ENCODE measurements at regions not wholly inside any gene's neighbourhood (a gene's known extent, or its start where the extent isn't known, plus 50 kb on each side); places are given as distances from the start of the nearest gene placed in this dataset.

GRCh38 chr6:133070410-133071043, 170.6 kb upstream of the EYA4 start:
- H3K4me2 ChIP-seq (ENCODE audit: insufficient read depth, insufficient read length, low read length), result no peak overlapping the region
- H2AFZ ChIP-seq (ENCODE audit: low read length), result no peak overlapping the region
- Mint-ChIP-seq H3K27me3 (ENCODE audit: low read depth) (no peaks in the 10 kb centered on the region), H3K4me3 (no peak overlapping the region), H3K9me3 (no peaks in the 10 kb centered on the region), H3K36me3 (ENCODE audit: insufficient read depth in 1 of 3, low read depth in 3 of 3) (no peaks in the 10 kb centered on the region), H3K4me1 (no peaks in the 10 kb centered on the region), H3K27ac (no peak overlapping the region)
- no peak overlapping the region for H3K56ac ChIP-seq (ENCODE audit: insufficient read length, low read depth, low read length)
- no peak overlapping the region for H4K8ac ChIP-seq (replicated peaks; ENCODE audit: insufficient read length, low read depth, low read length)
- H3K18ac ChIP-seq (ENCODE audit: insufficient read length, low read depth, low read length), result no peak overlapping the region
- H3K79me2 ChIP-seq (ENCODE audit: insufficient read depth, low read length), result no peaks in the 10 kb centered on the region
- H3K23me2 ChIP-seq (ENCODE audit: insufficient read length, low read depth, low read length, poor library complexity, severe bottlenecking), result no peaks in the 10 kb centered on the region
- no peak overlapping the region for H3T11ph ChIP-seq (ENCODE audit: low read length)
- no peak overlapping the region for H3K9ac ChIP-seq (ENCODE audit: extremely low read depth, insufficient read length, low read length)
- H3K9me3 ChIP-seq (ENCODE audit: control insufficient read depth, low read depth, low read length), result no peaks in the 10 kb centered on the region
- H2BK12ac ChIP-seq (ENCODE audit: insufficient read length, low read depth, low read length), result no peak overlapping the region
- H3K14ac ChIP-seq (ENCODE audit: insufficient read depth, low read length), result no peak overlapping the region
- no peaks in the 10 kb centered on the region for H4K20me1 ChIP-seq (ENCODE audit: control insufficient read depth, insufficient read depth, insufficient read length)
- no peak overlapping the region for H2BK15ac ChIP-seq (ENCODE audit: low read depth, low read length)
- H3K23ac ChIP-seq (ENCODE audit: insufficient read length, low read depth, low read length), result no peak overlapping the region
- H4K91ac ChIP-seq (ENCODE audit: insufficient read length, low read depth, low read length), result no peak overlapping the region
- H2BK20ac ChIP-seq (ENCODE audit: low read depth, low read length, poor library complexity, severe bottlenecking), result no peak overlapping the region
- H2BK120ac ChIP-seq (ENCODE audit: low read depth, low read length, poor library complexity, severe bottlenecking), result no peak overlapping the region
- no peak overlapping the region for H3K27ac ChIP-seq (ENCODE audit: insufficient read length, low read depth, low read length)
- no peaks in the 10 kb centered on the region for H3K79me1 ChIP-seq (ENCODE audit: insufficient read depth, low read depth, low read length, poor library complexity, severe bottlenecking)
- H4K5ac ChIP-seq (ENCODE audit: insufficient read length, low read depth, low read length), result no peak overlapping the region
- TF ChIP-seq CTCF (conservative IDR thresholded peaks at IDR 0.05), result no peak
- no CpG with 5 or more reads among the region's 4 CpGs for WGBS (ENCODE audit: extremely low coverage, insufficient read length, low lambda C conversion rate)
- H3K4ac ChIP-seq (ENCODE audit: low read depth, low read length), result no peak overlapping the region
- no peaks in the 10 kb centered on the region for H3K4me1 ChIP-seq (ENCODE audit: insufficient read depth, low read length)
- H3K27me3 ChIP-seq (ENCODE audit: insufficient read depth, low read length), result no peaks in the 10 kb centered on the region
- DNase-seq, result no peak
- H2BK5ac ChIP-seq (ENCODE audit: insufficient read length, low read length), result no peak overlapping the region
- H2AK5ac ChIP-seq (ENCODE audit: insufficient read length, low read length), result no peak overlapping the region
